Ovary (tissue), 7 donors: ENCODE measurements at regions not wholly inside any gene's neighbourhood (a gene's known extent, or its start where the extent isn't known, plus 50 kb on each side); places are given as distances from the start of the nearest gene placed in this dataset.

Source experiments
- DNase-seq, 5 donors: peaks; one replicate each; pipeline ENCODE4 v3.0.0-alpha.2; 2019 to 2020
- H3K27ac ChIP-seq, 2 donors: fragments of 200-600 bp; one replicate each; pipeline versions ENCODE4 v1.5.1 to v1.8.0; 2019 to 2022
- H3K27me3 ChIP-seq: fragments of 200-600 bp; one replicate; pipeline ENCODE4 v1.8.0; 2022
- H3K36me3 ChIP-seq: fragments of 200-600 bp; sonication (generic); one replicate; pipeline ENCODE4 v1.5.1; 2019
- H3K4me1 ChIP-seq: one replicate; pipeline ENCODE4 v1.8.1; 2013; ENCODE audit warnings: mild to moderate bottlenecking, moderate library complexity; ENCODE audit not compliant: insufficient read depth
- H3K4me3 ChIP-seq: fragments of 200-600 bp; sonication (generic); one replicate; pipeline ENCODE4 v1.5.1; 2017
- H3K9me3 ChIP-seq, 2 donors: fragments of 200-600 bp in 1 of 2; sonication (generic) in 1 of 2; one replicate each; pipeline versions ENCODE4 v1.5.1 to v1.8.1; 2013 to 2019; ENCODE audit warnings: mild to moderate bottlenecking in 1 of 2, moderate library complexity in 1 of 2
- EP300 ChIP-seq: sonication (generic); formaldehyde crosslinking; IDR thresholded peaks from one replicate; pipeline ENCODE4 v1.6.1; 2017; ENCODE audit warnings: antibody characterized with exemption
- POLR2A ChIP-seq: fragments of 450-650 bp; IDR thresholded peaks from one replicate; pipeline ENCODE4 v1.6.1; 2017; ENCODE audit warnings: antibody characterized with exemption, mild to moderate bottlenecking, moderate library complexity
- WGBS, 3 donors: extraction: QIAGEN DNeasy Blood & Tissue Kit in 1 of 3; methylation state at CpG; one replicate each; pipeline versions ENCODE4 v1.1.5 to v1.1.7; 2013 to 2017; 5-methylcytosine and 5-hydroxymethylcytosine counted together
- intact Hi-C, 4 donors: fragments of 100-400 bp; cut with DNase I; formaldehyde crosslinking; loops; one replicate each; pipeline versions ENCODE4 v1.11.0 to v1.15.1; 2022 to 2023
- TF ChIP-seq, protein P1 (sequence below), 3 donors: fragments of 450-650 bp in 2 of 3; fragments of 200-600 bp in 1 of 3; IDR thresholded peaks; one replicate each; pipeline versions ENCODE4 v1.5.1 to v1.8.0; 2016 to 2022; ENCODE audit warnings: antibody characterized with exemption in 3 of 3, mild to moderate bottlenecking in 1 of 3
- donor health status: DM: no; HTN: no; CAD: no; lungs with moderate emphysema.
- donor health status: DM: no; HTN: no; CAD: no.
- donor health status: Bipolar disorder and iron deficiency.
- donor health status: DM: no; HTN: no; CAD: no.
- donor health status: DM: yes; HTN: yes; CAD: no.

DNA sequence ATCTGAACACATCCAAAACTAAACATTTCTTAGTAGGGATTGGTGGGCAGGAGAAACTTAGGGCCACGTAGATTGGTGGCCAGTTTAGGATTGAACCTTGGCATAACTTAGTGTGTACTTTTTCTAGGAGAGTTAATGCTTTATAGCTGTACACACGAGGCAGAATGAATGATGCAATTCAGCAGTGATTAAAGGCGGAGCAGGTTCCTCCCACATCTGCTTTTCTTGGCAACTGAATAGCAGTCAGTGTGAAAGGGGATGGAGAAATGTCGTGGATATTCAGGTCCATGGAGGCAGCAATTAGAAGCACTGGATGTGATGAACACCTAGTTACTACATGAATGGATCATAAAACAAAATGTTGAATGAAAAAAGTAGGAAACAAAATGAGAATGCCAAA lies 493.8 kb downstream of the FUT8 start:
- Histone ChIP-seq H3K36me3 (no peaks in the 10 kb centered on the region), H3K27me3 (no peaks in the 10 kb centered on the region), H3K4me3 (no peak overlapping the region), H3K4me1 (no peaks in the 10 kb centered on the region), H3K27ac (no peak overlapping the region), H3K9me3 (no peaks in the 10 kb centered on the region)
- no peak for DNase-seq
- TF ChIP-seq EP300 (no peak), POLR2A (no peak)
- TF ChIP-seq, protein P1, sequence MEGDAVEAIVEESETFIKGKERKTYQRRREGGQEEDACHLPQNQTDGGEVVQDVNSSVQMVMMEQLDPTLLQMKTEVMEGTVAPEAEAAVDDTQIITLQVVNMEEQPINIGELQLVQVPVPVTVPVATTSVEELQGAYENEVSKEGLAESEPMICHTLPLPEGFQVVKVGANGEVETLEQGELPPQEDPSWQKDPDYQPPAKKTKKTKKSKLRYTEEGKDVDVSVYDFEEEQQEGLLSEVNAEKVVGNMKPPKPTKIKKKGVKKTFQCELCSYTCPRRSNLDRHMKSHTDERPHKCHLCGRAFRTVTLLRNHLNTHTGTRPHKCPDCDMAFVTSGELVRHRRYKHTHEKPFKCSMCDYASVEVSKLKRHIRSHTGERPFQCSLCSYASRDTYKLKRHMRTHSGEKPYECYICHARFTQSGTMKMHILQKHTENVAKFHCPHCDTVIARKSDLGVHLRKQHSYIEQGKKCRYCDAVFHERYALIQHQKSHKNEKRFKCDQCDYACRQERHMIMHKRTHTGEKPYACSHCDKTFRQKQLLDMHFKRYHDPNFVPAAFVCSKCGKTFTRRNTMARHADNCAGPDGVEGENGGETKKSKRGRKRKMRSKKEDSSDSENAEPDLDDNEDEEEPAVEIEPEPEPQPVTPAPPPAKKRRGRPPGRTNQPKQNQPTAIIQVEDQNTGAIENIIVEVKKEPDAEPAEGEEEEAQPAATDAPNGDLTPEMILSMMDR (IDR thresholded peaks at IDR 0.05), result no peak
- intact Hi-C loops, result no loop called here
- 27 to 32% (median 31%) methylated on average over 4 of the region's 4 CpGs for WGBS, 3 donors

DNA sequence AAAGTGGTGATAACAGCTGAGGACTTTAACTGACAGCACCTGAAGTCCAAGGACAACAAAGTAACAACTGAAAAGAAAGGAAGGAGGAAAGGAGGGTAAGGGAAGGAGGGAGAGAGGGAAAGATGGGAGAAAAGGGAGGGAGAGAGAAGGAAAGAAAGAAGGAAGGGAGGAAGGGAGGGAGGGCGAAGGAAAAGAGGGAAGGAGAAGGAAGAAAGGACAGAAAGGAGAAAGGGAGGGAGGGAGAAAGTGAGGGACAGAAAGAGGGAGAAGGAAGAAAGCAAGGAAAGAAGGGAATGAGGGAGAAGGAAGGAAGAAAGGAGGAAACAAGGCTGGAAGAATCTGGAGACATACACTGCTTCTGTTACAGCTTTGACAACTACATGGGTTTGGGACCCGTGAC lies 494.4 kb downstream of the FUT8 start:
- no peaks in the 10 kb centered on the region for H3K36me3 ChIP-seq
- WGBS, 3 donors, result 83 to 88% (median 88%) methylated on average over 2 of the region's 2 CpGs
- no peak for DNase-seq
- no peak for TF ChIP-seq POLR2A
- no peak for TF ChIP-seq EP300
- TF ChIP-seq, protein P1 (IDR thresholded peaks at IDR 0.05), result no peak
- H3K4me1 ChIP-seq, result no peaks in the 10 kb centered on the region
- H3K27ac ChIP-seq, result no peak overlapping the region
- no peaks in the 10 kb centered on the region for H3K27me3 ChIP-seq
- no peak overlapping the region for H3K4me3 ChIP-seq
- intact Hi-C loops, result no loop called here
- H3K9me3 ChIP-seq, result no peaks in the 10 kb centered on the region

DNA sequence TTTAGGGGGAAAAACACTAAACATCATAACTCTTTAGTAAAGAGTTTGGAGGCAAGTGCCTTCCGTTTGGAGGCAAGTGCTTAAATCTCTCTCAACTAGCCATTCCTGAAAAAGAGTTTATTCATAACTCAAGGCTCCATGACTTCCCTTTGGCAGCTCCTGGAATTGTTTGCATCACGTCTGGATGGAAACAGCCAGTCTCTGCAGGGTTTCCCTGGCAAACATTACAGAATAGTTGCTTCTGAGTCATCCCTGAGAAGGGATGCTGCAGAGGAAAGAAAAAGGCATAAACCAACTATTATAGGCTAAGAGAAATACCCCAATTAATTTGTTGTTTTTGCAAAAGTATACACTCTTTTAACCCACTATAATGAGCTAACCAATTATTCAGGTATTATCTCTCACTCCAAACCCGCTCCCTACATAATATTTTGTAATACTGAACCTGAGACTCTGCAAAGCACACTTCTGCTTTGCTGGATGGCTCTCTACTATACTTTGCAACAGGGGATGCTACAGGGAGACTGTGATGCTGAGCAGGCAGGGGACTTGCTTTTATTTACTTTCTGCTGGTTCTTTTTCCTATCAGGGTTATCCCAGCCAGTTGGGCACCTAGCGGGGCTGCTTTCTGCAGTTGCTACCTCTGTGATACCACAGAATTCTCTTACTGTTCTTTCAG lies 497.7 kb downstream of the FUT8 start:
- DNase-seq, result no peak
- H3K36me3 ChIP-seq, result no peaks in the 10 kb centered on the region
- no peaks in the 10 kb centered on the region for H3K9me3 ChIP-seq
- H3K27ac ChIP-seq, result no peak overlapping the region
- TF ChIP-seq POLR2A, result no peak
- no peak for TF ChIP-seq EP300
- TF ChIP-seq, protein P1 (IDR thresholded peaks at IDR 0.05), result no peak
- intact Hi-C loops, result no loop called here
- 44 to 48% (median 46%) methylated on average over 4 of the region's 4 CpGs for WGBS, 3 donors
- H3K4me3 ChIP-seq, result no peak overlapping the region
- no peaks in the 10 kb centered on the region for H3K27me3 ChIP-seq
- H3K4me1 ChIP-seq, result no peaks in the 10 kb centered on the region

DNA sequence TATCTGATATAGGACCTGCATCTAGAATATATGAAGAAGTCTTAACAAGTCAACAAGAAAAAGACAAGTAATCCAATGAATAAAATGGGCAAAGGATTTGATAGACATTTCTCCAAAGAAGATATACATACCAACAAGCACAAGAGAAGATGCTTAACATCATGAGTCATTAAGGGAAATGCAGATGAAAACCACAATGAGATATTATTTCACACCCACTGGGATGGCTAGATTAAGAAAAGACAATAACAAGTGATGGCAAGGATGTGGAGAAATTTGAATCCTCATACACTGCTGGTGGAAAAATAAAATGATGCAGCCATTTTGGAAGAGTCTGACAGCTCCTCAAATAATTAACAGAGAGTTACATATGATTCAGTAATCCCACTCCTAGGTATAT lies 502.6 kb downstream of the FUT8 start:
- Histone ChIP-seq H3K27me3 (no peaks in the 10 kb centered on the region), H3K4me1 (no peaks in the 10 kb centered on the region), H3K4me3 (no peak overlapping the region), H3K9me3 (no peaks in the 10 kb centered on the region), H3K27ac (no peak overlapping the region), H3K36me3 (no peaks in the 10 kb centered on the region)
- no peak for DNase-seq
- intact Hi-C loops, result no loop called here
- TF ChIP-seq POLR2A (no peak), EP300 (no peak)
- TF ChIP-seq, protein P1 (IDR thresholded peaks at IDR 0.05), result no peak
